ENCODE measurements at regions not wholly inside any gene's neighbourhood (a gene's known extent, or its start where the extent isn't known, plus 50 kb on each side); places are given as distances from the start of the nearest gene placed in this dataset.

- TF ChIP-seq SP1 (IDR thresholded peaks at IDR 0.05) (no peak), JUND (IDR thresholded peaks at IDR 0.05) (no peak), MAX (IDR thresholded peaks at IDR 0.05) (no peak), RXRA (IDR thresholded peaks at IDR 0.05) (no peak), EGR1 (IDR thresholded peaks at IDR 0.05; ENCODE audit: low read depth in 2 of 2) (no peak), NR2F2 (IDR thresholded peaks at IDR 0.05) (no peak), ATF3 (IDR thresholded peaks at IDR 0.05) (no peak), YY1 (IDR thresholded peaks at IDR 0.05) (no peak), CTCF (IDR thresholded peaks at IDR 0.05; ENCODE audit: low read depth, low read length, missing input control) (no peak), FOXA2 (IDR thresholded peaks at IDR 0.05) (no peak), REST (IDR thresholded peaks at IDR 0.05) (no peak), ZBTB33 (IDR thresholded peaks at IDR 0.05) (no peak), HNF4A (conservative IDR thresholded peaks at IDR 0.05) (no peak), HNF4G (IDR thresholded peaks at IDR 0.05) (no peak), GABPA (IDR thresholded peaks at IDR 0.05 in 1 of 2, conservative IDR thresholded peaks at IDR 0.05 in 1 of 2) (no peak), RAD21 (IDR thresholded peaks at IDR 0.05) (no peak), FOXA1 (IDR thresholded peaks at IDR 0.05) (no peak), TAF1 (conservative IDR thresholded peaks at IDR 0.05) (no peak)
- H3K9me3 ChIP-seq (ENCODE audit: control insufficient read depth in 4 of 4, low read length in 3 of 4) = no peaks in the 10 kb centered on the region
- H3K27me3 ChIP-seq (ENCODE audit: control insufficient read depth in 4 of 4, insufficient read depth in 4 of 4, low read length in 3 of 4) = no peaks in the 10 kb centered on the region
- 29% methylated on average over 2 of the region's 2 CpGs for WGBS
- DNase-seq (ENCODE audit: low spot score) = no peak
- H3K9ac ChIP-seq (ENCODE audit: low read depth in 1 of 2, low read length in 2 of 2) = no peak overlapping the region
- H3K27ac ChIP-seq (ENCODE audit: low read depth in 1 of 2, low read length in 2 of 2) = no peak overlapping the region
- H3K36me3 ChIP-seq (ENCODE audit: control insufficient read depth in 4 of 4, insufficient read depth in 3 of 4, low read depth in 1 of 4, low read length in 3 of 4) = no peaks in the 10 kb centered on the region
- H3K4me1 ChIP-seq (ENCODE audit: control insufficient read depth in 4 of 4, insufficient read depth in 4 of 4, low read length in 3 of 4) = peaks cover 0 to 10% (median 3%) of the 10 kb centered on the region in 4 donors
- H3K4me3 ChIP-seq (ENCODE audit: low read depth in 1 of 3, low read length in 3 of 3) = no peak overlapping the region
These were observed 62.3 kb upstream of the TMEM178A start for GRCh38 chr2:39603436-39603835.
